Right hindlimb (tissue), 1 donor: ENCODE measurements at regions not wholly inside any gene's neighbourhood (a gene's known extent, or its start where the extent isn't known, plus 50 kb on each side); places are given as distances from the start of the nearest gene placed in this dataset.

Experiments used
- DNase-seq: peaks from one replicate; pipeline ENCODE4 v3.0.0-alpha.2; 2018

DNA sequence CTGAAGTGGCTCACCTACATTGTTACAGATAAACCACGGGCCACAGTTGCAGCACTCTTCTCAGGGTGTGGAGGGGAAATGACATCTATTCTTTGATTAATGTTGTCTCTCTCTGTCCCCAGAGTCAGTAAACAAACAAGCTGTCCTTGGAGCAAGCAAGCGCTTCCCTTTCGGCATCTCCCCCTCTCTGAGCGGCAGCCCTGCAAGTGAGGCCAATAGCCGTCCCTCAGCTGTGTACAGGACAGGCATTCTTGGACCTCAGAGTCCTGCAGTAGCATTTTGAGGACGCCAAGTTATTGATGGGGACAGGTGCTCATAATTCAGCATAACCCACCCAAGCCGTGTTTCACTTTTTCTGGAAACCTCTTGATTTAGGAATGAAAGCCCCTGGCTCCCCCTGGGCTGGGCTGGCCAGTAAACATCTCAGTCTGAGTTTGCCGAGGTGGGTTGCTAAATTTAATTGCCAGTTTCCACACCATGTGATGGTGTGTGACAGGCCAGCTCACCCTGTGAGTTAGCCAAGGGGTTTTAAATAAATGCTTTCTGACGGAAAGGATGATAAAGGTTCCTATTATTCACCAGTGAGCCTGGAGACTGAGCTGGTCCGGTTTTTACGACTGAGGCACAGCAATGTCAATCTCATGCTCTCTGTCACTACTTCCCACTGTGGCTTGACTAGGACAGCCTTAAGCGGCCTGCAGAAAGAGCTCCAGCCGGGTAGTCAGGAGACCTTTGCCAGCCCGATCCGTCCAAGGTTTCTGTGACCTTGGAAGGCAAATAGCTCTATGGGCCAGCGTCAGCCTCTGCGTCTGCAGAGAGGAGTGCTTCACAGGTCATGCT lies 214.8 kb upstream of the RREB1 start:
- no peak for DNase-seq

GRCh38 chr6:6893701-6894100 lies 214.1 kb upstream of the RREB1 start:
- no peak for DNase-seq

DNA sequence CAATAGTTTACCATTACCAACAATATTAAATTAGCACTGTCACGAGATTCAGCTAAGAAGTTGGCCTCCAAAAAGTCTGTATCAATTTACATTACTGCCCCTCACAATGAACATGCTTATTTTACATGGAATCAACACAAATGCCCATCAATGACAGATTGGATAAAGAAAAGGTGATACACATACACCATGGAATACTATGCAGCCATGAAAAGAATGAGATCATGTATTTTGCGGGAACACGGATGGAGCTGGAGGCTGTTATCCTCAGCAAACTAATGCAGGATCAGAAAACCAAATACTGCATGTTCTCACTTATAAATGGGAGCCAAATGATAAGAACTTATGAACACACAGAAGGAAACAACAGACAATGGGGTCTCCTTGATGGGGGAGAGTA lies 211.8 kb upstream of the RREB1 start:
- DNase-seq: no peak

- no peak for DNase-seq
Observed at GRCh38 chr6:6897140-6897539, 210.6 kb upstream of the RREB1 start.

GRCh38 chr6:6900569-6901204 lies 207.1 kb upstream of the RREB1 start:
- no peak for DNase-seq

DNA sequence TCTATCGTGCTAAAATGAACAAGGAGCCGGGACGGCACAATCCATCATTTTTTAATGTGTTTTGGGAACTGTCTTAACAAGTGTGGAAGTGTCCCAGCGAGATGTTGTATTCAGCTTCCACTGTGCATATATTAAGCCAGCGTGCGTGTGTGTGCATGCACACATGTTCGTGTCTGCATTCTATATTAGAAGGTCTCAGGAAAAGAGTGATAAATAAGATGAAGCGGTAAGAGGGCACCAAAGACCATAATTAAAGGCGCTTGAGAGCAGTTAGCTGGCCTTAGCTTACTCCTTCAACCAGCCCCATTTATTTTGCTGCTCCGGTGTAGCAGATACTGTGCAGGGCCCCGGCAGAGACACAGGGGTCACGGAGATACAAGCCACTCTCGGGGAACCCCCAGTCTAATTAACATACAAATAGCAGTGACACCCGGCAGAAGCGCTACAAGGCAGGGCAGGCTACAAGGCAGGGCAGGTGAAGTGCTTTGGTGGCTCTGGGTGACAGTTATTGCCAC lies 206.5 kb upstream of the RREB1 start:
- no peak for DNase-seq

DNA sequence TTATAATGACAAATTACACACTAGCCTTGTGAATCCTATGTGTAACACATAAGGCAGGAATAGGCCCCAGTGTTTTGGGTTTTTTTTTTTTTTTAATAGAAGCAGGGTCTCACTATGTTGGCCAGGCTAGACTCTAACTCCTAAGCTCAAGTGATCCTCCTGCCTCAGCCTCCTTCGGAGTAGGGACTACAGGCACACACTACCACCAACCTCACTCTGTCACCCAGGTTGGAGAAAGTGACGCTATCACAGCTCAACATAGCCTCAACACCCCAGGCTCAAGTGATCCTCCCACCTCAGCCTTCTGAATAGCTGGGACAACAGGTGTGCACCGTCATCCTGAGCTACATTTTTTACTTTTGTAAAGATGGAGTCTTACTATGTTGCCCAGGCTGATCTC lies 205.8 kb upstream of the RREB1 start:
- DNase-seq: no peak

- DNase-seq: no peak
Observed at GRCh38 chr6:6905961-6906518, 201.7 kb upstream of the RREB1 start.

- DNase-seq: no peak
Observed at GRCh38 chr6:6906570-6907213, 201.1 kb upstream of the RREB1 start.

DNA sequence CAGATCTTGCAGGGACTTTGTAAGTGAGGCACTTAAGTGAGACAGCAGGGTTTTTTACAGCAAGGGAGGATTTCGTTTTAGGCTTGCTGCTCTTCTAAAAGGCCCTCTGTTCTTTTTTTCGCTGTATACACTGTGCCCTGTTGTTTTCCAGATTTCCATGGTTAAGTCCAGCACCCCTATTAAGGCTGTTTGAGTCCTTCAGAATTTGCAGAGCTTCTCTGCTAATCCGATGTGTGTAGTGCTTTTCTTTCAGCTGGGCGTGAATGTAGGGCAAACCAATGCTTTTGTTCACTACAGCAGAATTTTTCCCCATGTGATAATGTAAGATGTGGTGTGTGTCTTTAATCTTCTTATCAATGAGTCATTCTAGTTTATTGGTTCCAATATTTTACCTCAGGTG lies 200.5 kb upstream of the RREB1 start:
- no peak for DNase-seq

DNA sequence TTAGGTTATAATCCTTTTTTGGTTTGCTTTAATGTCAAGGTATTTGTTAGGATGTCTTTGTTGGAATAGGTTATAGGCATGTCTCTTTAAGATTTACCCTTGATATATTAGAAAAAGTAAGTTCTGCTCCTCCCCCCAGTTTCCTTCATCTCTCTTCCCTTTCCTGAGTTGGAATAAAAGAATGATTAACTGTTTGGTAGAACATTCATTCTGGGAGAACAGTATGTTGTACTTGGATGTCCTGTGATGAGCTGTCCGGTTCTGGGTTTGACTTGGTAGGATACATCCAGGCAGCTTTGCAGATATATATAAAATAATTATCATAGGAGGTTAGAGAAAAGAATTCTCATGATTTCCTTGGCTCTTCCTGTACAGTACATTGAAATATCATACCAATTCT lies 199.6 kb upstream of the RREB1 start:
- DNase-seq: no peak

GRCh38 chr6:6909111-6909510 lies 198.7 kb upstream of the RREB1 start:
- no peak for DNase-seq

- DNase-seq: no peak
Observed at GRCh38 chr6:6910734-6911295, 196.9 kb upstream of the RREB1 start.

GRCh38 chr6:6911391-6911790 lies 196.4 kb upstream of the RREB1 start:
- DNase-seq: no peak

- DNase-seq: no peak
Observed at GRCh38 chr6:6912817-6913744, 194.7 kb upstream of the RREB1 start.

DNA sequence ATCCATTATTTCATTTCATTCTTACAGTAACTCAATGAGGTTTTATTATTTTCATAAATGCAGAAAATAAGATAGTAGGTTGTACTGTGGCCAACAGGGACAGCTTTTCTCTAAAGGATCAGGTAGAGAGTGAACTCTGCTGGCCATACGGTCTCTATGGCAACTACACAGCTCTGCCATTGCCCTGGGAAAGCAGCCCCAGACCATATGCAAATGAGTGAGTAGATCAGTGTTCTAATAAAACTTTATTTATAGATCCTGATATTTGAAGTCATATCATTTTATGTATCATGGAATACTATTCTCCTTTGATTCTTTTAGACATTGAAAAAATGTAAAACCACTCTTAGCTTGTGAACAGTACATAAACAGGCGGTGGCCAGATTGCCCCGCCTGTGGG lies 192.5 kb upstream of the RREB1 start:
- DNase-seq: no peak

DNA sequence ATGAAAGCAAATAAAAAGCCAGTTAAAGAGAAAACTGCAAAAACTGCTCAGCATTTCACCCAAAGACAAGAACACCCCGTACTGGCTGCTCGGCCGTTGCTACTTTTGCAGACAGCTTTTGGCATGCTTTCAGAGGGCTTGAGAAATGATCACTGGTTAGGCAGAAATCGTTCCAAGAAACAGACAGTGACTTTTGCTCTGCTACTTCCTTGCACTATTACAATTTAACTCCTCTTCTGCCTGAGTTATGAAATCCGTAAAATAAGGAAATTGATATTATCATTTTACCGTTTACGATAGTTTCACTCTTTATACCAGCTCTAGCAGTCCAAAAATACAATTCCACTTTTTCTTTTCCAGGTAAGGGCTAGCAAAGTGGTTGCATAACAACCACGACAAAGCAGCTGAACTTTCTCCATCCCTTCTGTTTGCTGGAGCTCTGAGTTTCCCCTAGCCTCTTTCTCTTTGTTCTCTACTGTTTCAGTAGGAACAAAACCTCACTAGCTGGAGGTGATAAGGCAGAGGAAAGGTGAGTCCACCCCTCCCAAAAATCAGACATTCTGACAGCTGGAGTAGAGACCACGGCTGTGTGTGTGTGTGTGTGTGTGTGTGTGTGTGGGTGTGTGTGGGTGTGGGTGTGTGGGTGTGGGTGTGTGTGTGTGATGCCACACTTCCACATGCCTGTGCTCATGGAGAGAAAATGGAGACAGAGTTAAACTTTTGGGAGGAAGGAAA lies 191.8 kb upstream of the RREB1 start:
- DNase-seq: peak; percentile 77

DNA sequence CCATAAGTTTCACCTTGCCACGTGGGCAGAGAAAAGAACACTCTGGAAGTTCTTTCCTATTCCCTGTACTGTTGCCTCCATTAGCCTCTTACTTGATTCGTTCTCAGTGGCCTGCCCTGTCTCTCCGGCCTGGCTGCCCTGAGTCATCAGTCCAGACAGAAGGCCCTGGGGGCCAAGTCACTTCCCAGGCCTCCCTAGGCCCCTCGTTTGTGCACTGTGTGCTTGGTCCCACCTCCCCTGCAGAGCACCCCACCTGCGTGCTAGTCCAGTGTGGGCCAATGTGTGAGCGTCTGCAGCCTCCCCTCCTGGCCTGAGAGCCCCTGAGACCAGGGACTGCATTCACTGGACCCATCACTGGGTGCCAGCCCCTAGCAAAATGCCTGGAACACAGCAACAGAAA lies 191.2 kb upstream of the RREB1 start:
- no peak for DNase-seq

- DNase-seq: no peak
Observed at GRCh38 chr6:6918216-6918983, 189.4 kb upstream of the RREB1 start.

- no peak for DNase-seq
Observed at GRCh38 chr6:6919173-6919572, 188.6 kb upstream of the RREB1 start.
